ENCODE measurements at regions not wholly inside any gene's neighbourhood (a gene's known extent, or its start where the extent isn't known, plus 50 kb on each side); places are given as distances from the start of the nearest gene placed in this dataset.

GRCh38 chr4:82223715-82224114 is 150.1 kb downstream of the HNRNPD start:
- 12% methylated on average over 4 of the region's 4 CpGs for WGBS (ENCODE audit: insufficient coverage)
- Histone ChIP-seq H3K4me3 (ENCODE audit: low read length) (no peak overlapping the region), H3K27ac (ENCODE audit: low read length) (no peak overlapping the region), H3K36me3 (ENCODE audit: control insufficient read depth, insufficient read depth, low read length) (no peaks in the 10 kb centered on the region), H3K27me3 (ENCODE audit: control insufficient read depth, insufficient read depth, low read length) (no peaks in the 10 kb centered on the region), H3K4me1 (ENCODE audit: control insufficient read depth, insufficient read depth, low read length) (no peaks in the 10 kb centered on the region), H3K9me3 (replicated peaks; ENCODE audit: control insufficient read depth, low read depth, low read length) (no peaks in the 10 kb centered on the region)
- peak; percentile 69 for DNase-seq

GRCh38 chr4:82219346-82219745 is 154.4 kb downstream of the HNRNPD start:
- Histone ChIP-seq H3K27ac (ENCODE audit: low read length) (no peak overlapping the region), H3K4me3 (ENCODE audit: low read length) (no peak overlapping the region), H3K27me3 (ENCODE audit: control insufficient read depth, insufficient read depth, low read length) (no peaks in the 10 kb centered on the region), H3K4me1 (ENCODE audit: control insufficient read depth, insufficient read depth, low read length) (no peaks in the 10 kb centered on the region), H3K9me3 (replicated peaks; ENCODE audit: control insufficient read depth, low read depth, low read length) (no peaks in the 10 kb centered on the region), H3K36me3 (ENCODE audit: control insufficient read depth, insufficient read depth, low read length) (no peaks in the 10 kb centered on the region)
- no peak for DNase-seq
- WGBS (ENCODE audit: insufficient coverage) = 79% methylated on average over 5 of the region's 6 CpGs

- H3K4me3 ChIP-seq (ENCODE audit: low read length) = no peak overlapping the region
- H3K9me3 ChIP-seq (replicated peaks; ENCODE audit: control insufficient read depth, low read depth, low read length) = no peaks in the 10 kb centered on the region
- H3K27me3 ChIP-seq (ENCODE audit: control insufficient read depth, insufficient read depth, low read length) = no peaks in the 10 kb centered on the region
- 79% methylated on average over 2 of the region's 3 CpGs for WGBS (ENCODE audit: insufficient coverage)
- no peak overlapping the region for H3K27ac ChIP-seq (ENCODE audit: low read length)
- no peak for DNase-seq
- H3K36me3 ChIP-seq (ENCODE audit: control insufficient read depth, insufficient read depth, low read length) = no peaks in the 10 kb centered on the region
- no peaks in the 10 kb centered on the region for H3K4me1 ChIP-seq (ENCODE audit: control insufficient read depth, insufficient read depth, low read length)
Measured at GRCh38 chr4:82217986-82218715, 155.6 kb downstream of the HNRNPD start.

GRCh38 chr4:82216219-82216618 is 157.6 kb downstream of the HNRNPD start:
- H3K4me1 ChIP-seq (ENCODE audit: control insufficient read depth, insufficient read depth, low read length) = no peaks in the 10 kb centered on the region
- H3K27ac ChIP-seq (ENCODE audit: low read length) = no peak overlapping the region
- no peaks in the 10 kb centered on the region for H3K36me3 ChIP-seq (ENCODE audit: control insufficient read depth, insufficient read depth, low read length)
- H3K9me3 ChIP-seq (replicated peaks; ENCODE audit: control insufficient read depth, low read depth, low read length) = no peaks in the 10 kb centered on the region
- WGBS (ENCODE audit: insufficient coverage) = no CpG with 5 or more reads among the region's 2 CpGs
- DNase-seq = no peak
- no peak overlapping the region for H3K4me3 ChIP-seq (ENCODE audit: low read length)
- no peaks in the 10 kb centered on the region for H3K27me3 ChIP-seq (ENCODE audit: control insufficient read depth, insufficient read depth, low read length)

- H3K27ac ChIP-seq (ENCODE audit: low read length) = no peak overlapping the region
- no peak overlapping the region for H3K4me3 ChIP-seq (ENCODE audit: low read length)
- no peaks in the 10 kb centered on the region for H3K9me3 ChIP-seq (replicated peaks; ENCODE audit: control insufficient read depth, low read depth, low read length)
- no peaks in the 10 kb centered on the region for H3K4me1 ChIP-seq (ENCODE audit: control insufficient read depth, insufficient read depth, low read length)
- DNase-seq = no peak
- H3K27me3 ChIP-seq (ENCODE audit: control insufficient read depth, insufficient read depth, low read length) = no peaks in the 10 kb centered on the region
- no peaks in the 10 kb centered on the region for H3K36me3 ChIP-seq (ENCODE audit: control insufficient read depth, insufficient read depth, low read length)
Measured at GRCh38 chr4:82215800-82216199, 158.0 kb downstream of the HNRNPD start.

GRCh38 chr4:82215039-82215438 is 158.8 kb downstream of the HNRNPD start:
- H3K27me3 ChIP-seq (ENCODE audit: control insufficient read depth, insufficient read depth, low read length) = no peaks in the 10 kb centered on the region
- H3K27ac ChIP-seq (ENCODE audit: low read length) = no peak overlapping the region
- H3K4me1 ChIP-seq (ENCODE audit: control insufficient read depth, insufficient read depth, low read length) = no peaks in the 10 kb centered on the region
- no CpG with 5 or more reads among the region's 1 CpG for WGBS (ENCODE audit: insufficient coverage)
- no peaks in the 10 kb centered on the region for H3K9me3 ChIP-seq (replicated peaks; ENCODE audit: control insufficient read depth, low read depth, low read length)
- no peak for DNase-seq
- no peak overlapping the region for H3K4me3 ChIP-seq (ENCODE audit: low read length)
- H3K36me3 ChIP-seq (ENCODE audit: control insufficient read depth, insufficient read depth, low read length) = no peaks in the 10 kb centered on the region

- Histone ChIP-seq H3K4me3 (ENCODE audit: low read length) (no peak overlapping the region), H3K9me3 (replicated peaks; ENCODE audit: control insufficient read depth, low read depth, low read length) (no peaks in the 10 kb centered on the region), H3K36me3 (ENCODE audit: control insufficient read depth, insufficient read depth, low read length) (no peaks in the 10 kb centered on the region), H3K27me3 (ENCODE audit: control insufficient read depth, insufficient read depth, low read length) (no peaks in the 10 kb centered on the region), H3K4me1 (ENCODE audit: control insufficient read depth, insufficient read depth, low read length) (no peaks in the 10 kb centered on the region), H3K27ac (ENCODE audit: low read length) (no peak overlapping the region)
- no CpG with 5 or more reads among the region's 5 CpGs for WGBS (ENCODE audit: insufficient coverage)
- no peak for DNase-seq
Measured at GRCh38 chr4:82213485-82214417, 160.0 kb downstream of the HNRNPD start.

- Histone ChIP-seq H3K27ac (ENCODE audit: low read length) (no peak overlapping the region), H3K27me3 (ENCODE audit: control insufficient read depth, insufficient read depth, low read length) (no peaks in the 10 kb centered on the region), H3K36me3 (ENCODE audit: control insufficient read depth, insufficient read depth, low read length) (no peaks in the 10 kb centered on the region), H3K4me1 (ENCODE audit: control insufficient read depth, insufficient read depth, low read length) (no peaks in the 10 kb centered on the region), H3K4me3 (ENCODE audit: low read length) (no peak overlapping the region), H3K9me3 (replicated peaks; ENCODE audit: control insufficient read depth, low read depth, low read length) (no peaks in the 10 kb centered on the region)
- WGBS (ENCODE audit: insufficient coverage) = no CpG with 5 or more reads among the region's 3 CpGs
- DNase-seq = peak; percentile 24
Measured at GRCh38 chr4:82201805-82202641, 171.8 kb downstream of the HNRNPD start.

GRCh38 chr4:82201303-82201702 is 172.5 kb downstream of the HNRNPD start:
- WGBS (ENCODE audit: insufficient coverage) = no CpG with 5 or more reads among the region's 1 CpG
- H3K4me3 ChIP-seq (ENCODE audit: low read length) = no peak overlapping the region
- DNase-seq = no peak
- H3K4me1 ChIP-seq (ENCODE audit: control insufficient read depth, insufficient read depth, low read length) = no peaks in the 10 kb centered on the region
- no peaks in the 10 kb centered on the region for H3K9me3 ChIP-seq (replicated peaks; ENCODE audit: control insufficient read depth, low read depth, low read length)
- no peaks in the 10 kb centered on the region for H3K27me3 ChIP-seq (ENCODE audit: control insufficient read depth, insufficient read depth, low read length)
- H3K27ac ChIP-seq (ENCODE audit: low read length) = no peak overlapping the region
- no peaks in the 10 kb centered on the region for H3K36me3 ChIP-seq (ENCODE audit: control insufficient read depth, insufficient read depth, low read length)

- Histone ChIP-seq H3K4me3 (ENCODE audit: low read length) (no peak overlapping the region), H3K27ac (ENCODE audit: low read length) (no peak overlapping the region), H3K36me3 (ENCODE audit: control insufficient read depth, insufficient read depth, low read length) (no peaks in the 10 kb centered on the region), H3K9me3 (replicated peaks; ENCODE audit: control insufficient read depth, low read depth, low read length) (no peaks in the 10 kb centered on the region), H3K27me3 (ENCODE audit: control insufficient read depth, insufficient read depth, low read length) (no peaks in the 10 kb centered on the region), H3K4me1 (ENCODE audit: control insufficient read depth, insufficient read depth, low read length) (no peaks in the 10 kb centered on the region)
- no CpG with 5 or more reads among the region's 1 CpG for WGBS (ENCODE audit: insufficient coverage)
- no peak for DNase-seq
Measured at GRCh38 chr4:82200046-82200445, 173.7 kb downstream of the HNRNPD start.
